ENCODE measurements at regions not wholly inside any gene's neighbourhood (a gene's known extent, or its start where the extent isn't known, plus 50 kb on each side); places are given as distances from the start of the nearest gene placed in this dataset.

DNA sequence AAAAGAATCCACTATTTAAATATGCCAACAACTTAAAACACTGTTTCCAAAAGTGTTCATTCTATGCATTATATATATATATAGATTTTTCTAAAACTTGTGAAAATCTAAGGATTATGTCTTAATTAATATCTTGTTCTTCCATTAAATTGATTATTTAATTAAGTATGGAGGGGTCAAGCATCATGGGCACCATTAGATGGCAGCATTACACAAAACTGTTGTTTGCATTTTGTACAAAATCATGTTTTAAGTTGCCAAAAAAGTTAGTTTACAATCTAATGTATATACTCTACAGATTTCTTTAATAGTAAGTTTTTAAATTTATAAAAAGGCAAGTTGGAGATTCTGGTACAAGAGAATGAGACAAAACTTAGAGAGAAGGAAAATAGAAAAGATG, 213.2 kb upstream of the EDNRB start:
- TF ChIP-seq EZH2 (IDR thresholded peaks at IDR 0.05; ENCODE audit: insufficient read depth, poor library complexity, severe bottlenecking) (no peak), EZH2phosphoT487 (IDR thresholded peaks at IDR 0.05; ENCODE audit: insufficient read depth, low read depth) (no peak)

All from GM23248 (cell line).